IMR-90 (cell line): ENCODE measurements at regions not wholly inside any gene's neighbourhood (a gene's known extent, or its start where the extent isn't known, plus 50 kb on each side); places are given as distances from the start of the nearest gene placed in this dataset.

Experiments
- ATAC-seq: fragments of 200-7000 bp; cut with Tn5 transposase; 2 replicates; pipeline ENCODE4 v1.9.1; 2020; ENCODE audit warnings: low read depth, mild to moderate bottlenecking, moderate library complexity
- BruUV-seq: library from RNA; stranded (reverse); fragments of 400-500 nt; replicated peaks from 2 replicates; lab custom pipeline; 2021; lab: Mats Ljungman, UMichigan
- CTCF ChIA-PET: fragments of 300-600 bp; formaldehyde crosslinking; extraction: SDS; loops from one replicate; lab custom pipeline; 2021; ENCODE audit warnings: antibody characterized with exemption; lab: Yijun Ruan, JAX
- POLR2A ChIA-PET: fragments of 300-600 bp; sonication (Branson Sonifier 250); formaldehyde crosslinking; loops from one replicate; lab custom pipeline; 2022; ENCODE audit warnings: antibody characterized with exemption; ENCODE audit not compliant: unreplicated experiment; lab: Charles Lee
- DNase-seq: peaks from one replicate; pipeline ENCODE4 v3.0.0; 2013
- H2AFZ ChIP-seq: replicated peaks from 2 replicates; pipeline ENCODE3; 2013; ENCODE audit warnings: low read length, mild to moderate bottlenecking; ENCODE audit not compliant: poor library complexity
- H2AK5ac ChIP-seq: 2 replicates; pipeline ENCODE4 v1.6.1; 2013; ENCODE audit warnings: low read depth, low read length, inconsistent platforms
- H2AK9ac ChIP-seq: replicated peaks from 2 replicates; pipeline ENCODE3; 2013; ENCODE audit warnings: mild to moderate bottlenecking, low read depth, low read length, moderate library complexity; ENCODE audit not compliant: poor library complexity
- H2BK120ac ChIP-seq: 2 replicates; pipeline ENCODE4 v1.6.1; 2013; ENCODE audit warnings: low read depth, low read length, inconsistent platforms
- H2BK15ac ChIP-seq: 3 replicates; pipeline ENCODE4 v1.6.1; 2013; ENCODE audit warnings: low read depth, low read length, inconsistent platforms
- H2BK20ac ChIP-seq: 2 replicates; pipeline ENCODE4 v1.6.1; 2013; ENCODE audit warnings: low read depth, mild to moderate bottlenecking, inconsistent platforms, low read length, moderate library complexity
- H2BK5ac ChIP-seq: 2 replicates; pipeline ENCODE4 v1.6.1; 2013; ENCODE audit warnings: mild to moderate bottlenecking, low read depth, low read length, inconsistent platforms; ENCODE audit not compliant: poor library complexity, severe bottlenecking
- H3K14ac ChIP-seq: replicated peaks from 2 replicates; pipeline ENCODE4 v1.6.1; 2013; ENCODE audit warnings: low read depth, low read length, inconsistent platforms
- H3K18ac ChIP-seq: 2 replicates; pipeline ENCODE4 v1.6.1; 2013; ENCODE audit warnings: low read depth, low read length, control low read depth
- H3K23ac ChIP-seq: 2 replicates; pipeline ENCODE4 v1.6.1; 2013; ENCODE audit warnings: low read depth, low read length, inconsistent platforms
- H3K27ac ChIP-seq: 2 replicates; pipeline ENCODE4 v1.5.1; 2013; ENCODE audit warnings: mild to moderate bottlenecking, control low read depth, low read length; ENCODE audit not compliant: insufficient read depth
- H3K27me3 ChIP-seq: 2 replicates; pipeline ENCODE4 v1.6.1; 2013; ENCODE audit warnings: low read length; ENCODE audit not compliant: control insufficient read depth, insufficient read depth
- H3K36me3 ChIP-seq: 2 replicates; pipeline ENCODE4 v1.6.1; 2013; ENCODE audit warnings: low read length, mixed read lengths; ENCODE audit not compliant: control insufficient read depth, insufficient read depth
- H3K4ac ChIP-seq: 2 replicates; pipeline ENCODE4 v1.6.1; 2013; ENCODE audit warnings: low read depth, low read length, inconsistent platforms
- H3K4me1 ChIP-seq: 2 replicates; pipeline ENCODE4 v1.6.1; 2013; ENCODE audit warnings: low read length, mixed read lengths; ENCODE audit not compliant: control insufficient read depth, insufficient read depth
- H3K4me2 ChIP-seq: 2 replicates; pipeline ENCODE4 v1.6.1; 2013; ENCODE audit warnings: low read depth, mild to moderate bottlenecking, control low read depth, low read length, moderate library complexity
- H3K4me3 ChIP-seq: 2 replicates; pipeline ENCODE4 v1.5.1; 2013; ENCODE audit warnings: low read depth, mild to moderate bottlenecking, control low read depth, low read length, moderate library complexity; ENCODE audit not compliant: insufficient read depth
- H3K56ac ChIP-seq: 2 replicates; pipeline ENCODE4 v1.6.1; 2013; ENCODE audit warnings: low read length, inconsistent platforms; ENCODE audit not compliant: insufficient read depth; ENCODE audit errors: extremely low read depth
- H3K79me1 ChIP-seq, 2 experiments: 2 replicates each; pipeline ENCODE4 v1.6.1; 2013; ENCODE audit warnings: low read length in 2 of 2, inconsistent platforms in 1 of 2, low read depth in 1 of 2
- H3K9ac ChIP-seq: 2 replicates; pipeline ENCODE4 v1.6.1; 2013; ENCODE audit warnings: low read depth, low read length, control low read depth
- H3K9me1 ChIP-seq: 2 replicates; pipeline ENCODE4 v1.6.1; 2013; ENCODE audit warnings: low read length, inconsistent platforms; ENCODE audit not compliant: insufficient read depth
- H3K9me3 ChIP-seq: 2 replicates; pipeline ENCODE4 v1.6.1; 2013; ENCODE audit warnings: low read length; ENCODE audit not compliant: control insufficient read depth, insufficient read depth
- H4K20me1 ChIP-seq: 2 replicates; pipeline ENCODE4 v1.6.1; 2013; ENCODE audit warnings: low read length, inconsistent platforms; ENCODE audit not compliant: insufficient read depth
- H4K5ac ChIP-seq: 2 replicates; pipeline ENCODE4 v1.6.1; 2013; ENCODE audit warnings: mild to moderate bottlenecking, low read depth, low read length, control low read depth
- H4K8ac ChIP-seq, 2 experiments: 2 replicates each; pipeline ENCODE4 v1.6.1; 2013; ENCODE audit warnings: low read depth in 2 of 2, low read length in 2 of 2, control low read depth in 1 of 2, inconsistent platforms in 1 of 2
- H4K91ac ChIP-seq: 2 replicates; pipeline ENCODE4 v1.6.1; 2013; ENCODE audit warnings: low read depth, low read length, inconsistent platforms; ENCODE audit not compliant: insufficient read depth
- BHLHE40 ChIP-seq: fragments of 150-350 bp; IDR thresholded peaks from 2 replicates; pipeline ENCODE4 v1.6.1; 2016; ENCODE audit warnings: mild to moderate bottlenecking, low read depth, low read length
- CEBPB ChIP-seq: IDR thresholded peaks from 2 replicates; pipeline ENCODE4 v1.6.1; 2012; ENCODE audit warnings: low read depth, low read length, improper control_type of control experiment
- CHD1 ChIP-seq: IDR thresholded peaks from 2 replicates; pipeline ENCODE4 v1.6.1; 2012; ENCODE audit warnings: low read depth, low read length, improper control_type of control experiment
- CTCF ChIP-seq: conservative IDR thresholded peaks from 2 replicates; pipeline ENCODE4 v1.5.1; 2012; ENCODE audit warnings: mild to moderate bottlenecking, low read depth, low read length, improper control_type of control experiment
- ELK1 ChIP-seq: fragments of 150-350 bp; IDR thresholded peaks from 2 replicates; pipeline ENCODE4 v1.6.1; 2016; ENCODE audit warnings: low read depth, mild to moderate bottlenecking, low read length, moderate library complexity, borderline replicate concordance
- FOS ChIP-seq: fragments of 150-350 bp; IDR thresholded peaks from 2 replicates; pipeline ENCODE4 v1.6.1; 2016; ENCODE audit warnings: low read depth, low read length
- MAFK ChIP-seq: IDR thresholded peaks from 2 replicates; pipeline ENCODE4 v1.6.1; 2012; ENCODE audit warnings: low read depth, low read length, improper control_type of control experiment
- MAZ ChIP-seq: IDR thresholded peaks from 2 replicates; pipeline ENCODE4 v1.6.1; 2012; ENCODE audit warnings: low read depth, mild to moderate bottlenecking, low read length, improper control_type of control experiment, moderate library complexity, borderline replicate concordance
- MXI1 ChIP-seq: IDR thresholded peaks from 2 replicates; pipeline ENCODE4 v1.6.1; 2012; ENCODE audit warnings: low read depth, mild to moderate bottlenecking, low read length, moderate library complexity, borderline replicate concordance
- NFE2L2 ChIP-seq: fragments of 150-350 bp; IDR thresholded peaks from 2 replicates; pipeline ENCODE4 v1.6.1; 2016; ENCODE audit warnings: low read depth, mild to moderate bottlenecking, low read length
- POLR2A ChIP-seq: IDR thresholded peaks from 2 replicates; pipeline ENCODE4 v1.6.1; 2012; ENCODE audit warnings: mild to moderate bottlenecking, low read depth, low read length
- RAD21 ChIP-seq: IDR thresholded peaks from 2 replicates; pipeline ENCODE4 v1.6.1; 2012; ENCODE audit warnings: low read length, improper control_type of control experiment
- RCOR1 ChIP-seq: IDR thresholded peaks from 2 replicates; pipeline ENCODE4 v1.6.1; 2012; ENCODE audit warnings: mild to moderate bottlenecking, low read length, improper control_type of control experiment; ENCODE audit not compliant: insufficient replicate concordance
- RFX5 ChIP-seq: IDR thresholded peaks from 2 replicates; pipeline ENCODE4 v1.8.0; 2012; ENCODE audit warnings: low read depth, mild to moderate bottlenecking, low read length, moderate library complexity
- SMC3 ChIP-seq: fragments of 150-350 bp; IDR thresholded peaks from 2 replicates; pipeline ENCODE4 v1.6.1; 2016; ENCODE audit warnings: low read depth, mild to moderate bottlenecking, antibody characterized with exemption, low read length, moderate library complexity
- dilution Hi-C: fragments of 300-500 bp; cut with HindIII; formaldehyde crosslinking; loops from one replicate; pipeline ENCODE4 v1.14.3; 2018; ENCODE audit warnings: low sequenced_read_pairs; ENCODE audit not compliant: unreplicated experiment
- in situ Hi-C: fragments of 300-500 bp; cut with MboI; formaldehyde crosslinking; loops from 3 replicates; pipeline ENCODE4 v1.14.3; 2019; ENCODE audit warnings: low sequenced_read_pairs, inconsistent platforms, mixed read lengths
- intact Hi-C: fragments of 100-400 bp; cut with micrococcal nuclease; formaldehyde crosslinking; loops from 2 replicates; pipeline ENCODE4 v1.10.0; 2022
- TF ChIP-seq, protein P1 (sequence below): fragments of 150-350 bp; IDR thresholded peaks from 2 replicates; pipeline ENCODE4 v1.6.1; 2017; ENCODE audit warnings: mild to moderate bottlenecking, antibody characterized with exemption, low read length, low read depth

DNA sequence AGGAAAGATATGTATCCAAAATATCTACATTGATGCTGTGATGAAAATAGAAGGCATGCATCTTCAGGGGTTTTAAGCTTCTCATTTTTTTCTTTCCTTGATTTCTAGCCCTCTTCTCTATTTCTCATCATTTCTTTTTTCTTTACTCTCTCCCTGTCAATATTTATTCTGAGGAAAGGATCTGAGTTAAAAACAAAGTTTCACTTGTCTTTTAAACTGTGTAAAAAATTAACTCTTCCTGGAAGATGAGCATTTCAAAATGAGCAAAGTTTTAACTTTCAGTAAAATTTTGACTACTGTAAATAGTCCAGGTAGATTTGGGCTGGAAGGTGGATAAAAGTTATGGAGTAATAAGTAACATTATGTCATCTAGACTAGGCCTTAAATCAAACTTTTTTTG, 500.2 kb upstream of the GBE1 start:
- H3K4me1 ChIP-seq = no peaks in the 10 kb centered on the region
- intact Hi-C loops = no loop called here
- H4K5ac ChIP-seq = no peak overlapping the region
- no peak overlapping the region for H3K18ac ChIP-seq
- H3K56ac ChIP-seq = no peak overlapping the region
- H2BK15ac ChIP-seq = no peak overlapping the region
- H2BK5ac ChIP-seq = no peak overlapping the region
- H2AK9ac ChIP-seq = no peak overlapping the region
- H3K4ac ChIP-seq = no peak overlapping the region
- no peak overlapping the region for H2AK5ac ChIP-seq
- dilution Hi-C loops = no loop called here
- DNase-seq = no peak
- no peak overlapping the region for H4K91ac ChIP-seq
- H3K79me1 ChIP-seq = no peaks in the 10 kb centered on the region
- no peak overlapping the region for H2BK120ac ChIP-seq
- BruUV-seq = no TSS peak
- H3K9me3 ChIP-seq = no peaks in the 10 kb centered on the region
- ATAC-seq = no peak
- H4K8ac ChIP-seq = no peak overlapping the region
- ChIA-PET CTCF (no interaction called here), POLR2A (no interaction called here)
- H3K23ac ChIP-seq = no peak overlapping the region
- in situ Hi-C loops = no loop called here
- H3K14ac ChIP-seq = no peak overlapping the region
- no peak overlapping the region for H3K4me3 ChIP-seq
- no peak overlapping the region for H2BK20ac ChIP-seq
- no peak overlapping the region for H3K27ac ChIP-seq
- no peaks in the 10 kb centered on the region for H3K9me1 ChIP-seq
- H3K27me3 ChIP-seq = no peaks in the 10 kb centered on the region
- no peak overlapping the region for H3K9ac ChIP-seq
- H3K36me3 ChIP-seq = no peaks in the 10 kb centered on the region
- no peak overlapping the region for H3K4me2 ChIP-seq
- TF ChIP-seq FOS (no peak), RAD21 (no peak), MAFK (no peak), MAZ (no peak), ELK1 (no peak), CTCF (no peak), CHD1 (no peak), CEBPB (no peak), MXI1 (no peak), RCOR1 (no peak), NFE2L2 (no peak), POLR2A (no peak), BHLHE40 (no peak), SMC3 (no peak), RFX5 (no peak)
- TF ChIP-seq, protein P1, sequence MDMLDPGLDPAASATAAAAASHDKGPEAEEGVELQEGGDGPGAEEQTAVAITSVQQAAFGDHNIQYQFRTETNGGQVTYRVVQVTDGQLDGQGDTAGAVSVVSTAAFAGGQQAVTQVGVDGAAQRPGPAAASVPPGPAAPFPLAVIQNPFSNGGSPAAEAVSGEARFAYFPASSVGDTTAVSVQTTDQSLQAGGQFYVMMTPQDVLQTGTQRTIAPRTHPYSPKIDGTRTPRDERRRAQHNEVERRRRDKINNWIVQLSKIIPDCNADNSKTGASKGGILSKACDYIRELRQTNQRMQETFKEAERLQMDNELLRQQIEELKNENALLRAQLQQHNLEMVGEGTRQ = no peak
- H2AFZ ChIP-seq = no peak overlapping the region
- no peaks in the 10 kb centered on the region for H4K20me1 ChIP-seq
